K562 (cell line): ENCODE measurements at regions not wholly inside any gene's neighbourhood (a gene's known extent, or its start where the extent isn't known, plus 50 kb on each side); places are given as distances from the start of the nearest gene placed in this dataset.

Source experiments
- ATAC-seq: fragments of 200-7000 bp; cut with Tn5 transposase; 3 replicates; pipeline ENCODE4 v1.9.1; 2020; ENCODE audit warnings: moderate library complexity
- BruUV-seq: library from RNA; stranded (reverse); fragments of 400-500 nt; replicated peaks from 2 replicates; lab custom pipeline; 2021; lab: Mats Ljungman, UMichigan
- CTCF ChIA-PET: fragments of 300-600 bp; formaldehyde crosslinking; extraction: SDS; loops from one replicate; lab custom pipeline; 2021; ENCODE audit warnings: low intra/inter-chr PET ratio; lab: Yijun Ruan, JAX
- POLR2A ChIA-PET: fragments of 300-600, 350-650 bp; sonication (Branson Sonifier 250); formaldehyde crosslinking; extraction: SDS; loops from one replicate; lab custom pipeline; 2021; ENCODE audit warnings: antibody characterized with exemption, inconsistent platforms; lab: Yijun Ruan, JAX
- DNase-seq, 4 experiments: peaks; one replicate each; pipeline versions ENCODE4 v3.0.0 to v3.0.0-alpha.2; 2011 to 2018; ENCODE audit warnings: low spot score in 3 of 4, mixed read lengths in 3 of 4; ENCODE audit errors: extremely low read depth in 1 of 4
- FAIRE-seq: peaks from 2 replicates; lab custom pipeline; 2011; peaks lifted over from hg19 to GRCh38; lab: Jason Lieb, UNC
- H2AFZ ChIP-seq: 2 replicates; pipeline ENCODE4 v1.6.0; 2011; ENCODE audit warnings: low read depth, low read length, control low read depth, inconsistent platforms
- H3K27ac ChIP-seq: fragments of 200-600 bp; 3 replicates; pipeline ENCODE4 v1.8.0; 2011; ENCODE audit warnings: low read depth, mild to moderate bottlenecking, control low read depth, inconsistent platforms, low read length, moderate library complexity, mixed read lengths; ENCODE audit errors: extremely low read depth
- H3K27me3 ChIP-seq, 2 experiments: fragments of 300-600 bp in 1 of 2; 2 replicates in 1 of 2; 3 replicates in 1 of 2; pipeline versions ENCODE4 v1.6.0 to v1.8.0; 2011; ENCODE audit warnings: inconsistent platforms in 2 of 2, low read length in 2 of 2, mild to moderate bottlenecking in 1 of 2, mixed read lengths in 1 of 2, moderate library complexity in 1 of 2; ENCODE audit not compliant: control insufficient read depth in 2 of 2, insufficient read depth in 2 of 2
- H3K36me3 ChIP-seq: fragments of 300-600 bp; 3 replicates; pipeline ENCODE4 v1.8.0; 2011; ENCODE audit warnings: mild to moderate bottlenecking, low read length, inconsistent platforms; ENCODE audit not compliant: control insufficient read depth, insufficient read depth
- H3K4me1 ChIP-seq, 2 experiments: fragments of 200-600 bp in 1 of 2; replicated peaks in 1 of 2; 2 replicates in 1 of 2; 3 replicates in 1 of 2; pipeline versions ENCODE4 v1.5.1 to v1.8.0; 2011; ENCODE audit warnings: inconsistent platforms in 2 of 2, low read length in 2 of 2, mild to moderate bottlenecking in 1 of 2, mixed read lengths in 1 of 2, moderate library complexity in 1 of 2; ENCODE audit not compliant: control insufficient read depth in 2 of 2, insufficient read depth in 2 of 2
- H3K4me2 ChIP-seq: 2 replicates; pipeline ENCODE4 v1.6.1; 2011; ENCODE audit warnings: low read length, control low read depth, inconsistent platforms, mixed read lengths; ENCODE audit not compliant: insufficient read depth
- H3K4me3 ChIP-seq: fragments of 200-600 bp; sonication (generic), shearing (Covaris generic); 2 replicates; pipeline ENCODE4 v1.5.1; 2016; ENCODE audit warnings: control low read depth, inconsistent platforms
- H3K79me2 ChIP-seq: fragments of 200-600 bp; 3 replicates; pipeline ENCODE4 v1.8.0; 2011; ENCODE audit warnings: low read length, inconsistent platforms; ENCODE audit not compliant: control insufficient read depth, insufficient read depth
- H3K9ac ChIP-seq, 2 experiments: 2 replicates each; pipeline versions ENCODE4 v1.6.0 to v1.6.1; 2011; ENCODE audit warnings: low read depth in 2 of 2, low read length in 2 of 2, control low read depth in 1 of 2, inconsistent platforms in 1 of 2, mild to moderate bottlenecking in 1 of 2, mixed read lengths in 1 of 2; ENCODE audit not compliant: insufficient read depth in 1 of 2
- H3K9me1 ChIP-seq: one replicate; pipeline ENCODE4 v1.6.0; 2011; ENCODE audit warnings: inconsistent platforms, mild to moderate bottlenecking, low read length, moderate library complexity; ENCODE audit not compliant: control insufficient read depth, insufficient read depth
- H3K9me3 ChIP-seq: replicated peaks from 2 replicates; pipeline ENCODE4 v1.5.1; 2011; ENCODE audit warnings: low read depth, low read length, inconsistent platforms; ENCODE audit not compliant: control insufficient read depth, insufficient read depth
- H4K20me1 ChIP-seq: replicated peaks from 2 replicates; pipeline ENCODE4 v1.6.1; 2011; ENCODE audit warnings: low read length, inconsistent platforms, mixed read lengths; ENCODE audit not compliant: control insufficient read depth, insufficient read depth
- FOXP1 ChIP-seq: sonication (generic); formaldehyde crosslinking; IDR thresholded peaks from 2 replicates; pipeline ENCODE4 v1.8.0; 2022; ENCODE audit warnings: mild to moderate bottlenecking, missing genetic modification reagents
- GTF2F1 ChIP-seq: IDR thresholded peaks from 2 replicates; pipeline ENCODE4 v1.6.1; 2011; ENCODE audit warnings: low read depth, low read length, improper control_type of control experiment
- MCM5 ChIP-seq: fragments of 450-650 bp; IDR thresholded peaks from 2 replicates; pipeline ENCODE4 v1.6.1; 2016; ENCODE audit warnings: low read depth
- MXI1 ChIP-seq: IDR thresholded peaks from 2 replicates; pipeline ENCODE4 v1.6.1; 2011; ENCODE audit warnings: low read depth, mild to moderate bottlenecking, improper control_type of control experiment, low read length
- NFYB ChIP-seq: IDR thresholded peaks from 2 replicates; pipeline ENCODE4 v1.6.1; 2011; ENCODE audit warnings: mild to moderate bottlenecking, moderate library complexity; ENCODE audit not compliant: insufficient read length; ENCODE audit errors: extremely low read depth
- ZNF354B ChIP-seq: fragments of 250-450 bp; sonication (Bioruptor Pico); IDR thresholded peaks from 2 replicates; pipeline ENCODE4 v1.4.0; 2020
- ZNF395 ChIP-seq: fragments of 200-800 bp; sonication (Bioruptor generic); IDR thresholded peaks from 2 replicates; pipeline ENCODE4 v1.6.1; 2017; ENCODE audit warnings: missing genetic modification characterization, missing compliant biosample characterization
- WGBS: fragments of 100-300 bp; shearing (Covaris generic); methylation state at CpG from one replicate; pipeline ENCODE4 v1.1.6; 2016; ENCODE audit warnings: low coverage, mixed read lengths; ENCODE audit not compliant: insufficient coverage; ENCODE audit errors: missing lambda C conversion rate; 5-methylcytosine and 5-hydroxymethylcytosine counted together
- in situ Hi-C: fragments of 300-500 bp; cut with MboI; formaldehyde crosslinking; loops from 4 replicates; pipeline ENCODE4 v1.15.0; 2018; ENCODE audit warnings: inconsistent platforms, mixed read lengths
- intact Hi-C: fragments of 100-400 bp; cut with micrococcal nuclease; formaldehyde crosslinking; loops from 2 replicates; pipeline ENCODE4 v1.14.2; 2022

GRCh38 chr15:48016865-48017264 lies 103.9 kb upstream of the SLC24A5 start:
- H3K9me3 ChIP-seq = no peaks in the 10 kb centered on the region; the same call in 1 of the 2 replicates
- no peaks in the 10 kb centered on the region for H4K20me1 ChIP-seq
- no peak overlapping the region for H2AFZ ChIP-seq
- H3K4me3 ChIP-seq = no peak overlapping the region
- H3K27me3 ChIP-seq = no peaks in the 10 kb centered on the region
- TF ChIP-seq ZNF354B (no peak), MCM5 (no peak), MXI1 (no peak), NFYB (no peak)
- DNase-seq (no peak), ATAC-seq (no peak), FAIRE-seq (no peak)
- no peaks in the 10 kb centered on the region for H3K4me1 ChIP-seq
- in situ Hi-C loops (no loop called here), intact Hi-C loops (no loop called here)
- no peaks in the 10 kb centered on the region for H3K9me1 ChIP-seq
- no peak overlapping the region for H3K4me2 ChIP-seq
- BruUV-seq = no TSS peak
- WGBS = 0% methylated on average over 3 of the region's 3 CpGs
- no peak overlapping the region for H3K9ac ChIP-seq
- POLR2A ChIA-PET = no interaction called here
- H3K79me2 ChIP-seq = no peaks in the 10 kb centered on the region
- CTCF ChIA-PET = no interaction called here
- H3K36me3 ChIP-seq = no peaks in the 10 kb centered on the region
- no peak overlapping the region for H3K27ac ChIP-seq

GRCh38 chr15:48017747-48018146 lies 103.0 kb upstream of the SLC24A5 start:
- H3K9me1 ChIP-seq = no peaks in the 10 kb centered on the region
- ChIA-PET POLR2A (no interaction called here), CTCF (no interaction called here)
- 0% methylated on average over 3 of the region's 3 CpGs for WGBS
- H3K27me3 ChIP-seq = no peaks in the 10 kb centered on the region
- H3K4me3 ChIP-seq = no peak overlapping the region
- DNase-seq = no peak
- ATAC-seq = no peak
- no peaks in the 10 kb centered on the region for H3K4me1 ChIP-seq
- no peak overlapping the region for H2AFZ ChIP-seq
- no peak overlapping the region for H3K4me2 ChIP-seq
- intact Hi-C loops = no loop called here
- H3K79me2 ChIP-seq = no peaks in the 10 kb centered on the region
- FAIRE-seq = no peak
- no TSS peak for BruUV-seq
- no peaks in the 10 kb centered on the region; the same call in 1 of the 2 replicates for H3K9me3 ChIP-seq
- no peaks in the 10 kb centered on the region for H4K20me1 ChIP-seq
- no peak for TF ChIP-seq GTF2F1
- no peak for TF ChIP-seq ZNF395 (CRISPR knock-in tag)
- no peak for TF ChIP-seq FOXP1 (CRISPR knock-in tag)
- TF ChIP-seq, all 486 proteins: peak for 0
- Histone ChIP-seq H3K9ac (no peak overlapping the region), H3K27ac (no peak overlapping the region), H3K36me3 (no peaks in the 10 kb centered on the region)
- in situ Hi-C loops = no loop called here
